ENCODE measurements at regions not wholly inside any gene's neighbourhood (a gene's known extent, or its start where the extent isn't known, plus 50 kb on each side); places are given as distances from the start of the nearest gene placed in this dataset.

DNA sequence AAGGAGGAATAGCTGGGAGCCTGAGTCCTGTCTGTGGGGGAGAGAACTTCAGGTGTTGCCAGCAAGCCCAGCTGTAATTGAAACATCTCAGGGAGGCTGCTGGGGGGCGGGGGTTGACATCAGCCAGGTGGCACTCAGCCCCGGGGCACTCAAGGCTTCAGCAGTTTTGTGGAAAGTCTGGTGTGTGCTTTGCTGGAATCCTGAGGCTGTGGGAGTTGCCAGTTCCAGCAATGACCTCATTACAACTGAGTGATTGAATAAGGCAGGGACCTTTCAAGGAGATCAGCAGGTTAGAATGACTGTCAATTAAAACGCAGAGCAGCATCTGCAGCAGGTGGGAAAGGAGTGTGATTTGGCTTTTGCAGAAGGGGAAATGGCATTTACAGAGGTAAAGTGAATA is 75.7 kb downstream of the FAM43A start:
- Histone ChIP-seq H4K20me1 (ENCODE audit: low read depth, low read length) (no peaks in the 10 kb centered on the region), H3F3A (ENCODE audit: insufficient read depth) (no peaks in the 10 kb centered on the region), H2AFZ (ENCODE audit: low read depth, low read length, severe bottlenecking) (no peak overlapping the region), H3K27me3 (ENCODE audit: low read length) (no peaks in the 10 kb centered on the region), H3K27ac (ENCODE audit: low read depth, low read length) (no peak overlapping the region), H3K4me3 (ENCODE audit: insufficient read depth, low read length, poor library complexity, severe bottlenecking) (no peak overlapping the region), H3K9me3 (ENCODE audit: insufficient read depth, low read length) (no peaks in the 10 kb centered on the region), H3K9me2 (replicated peaks; ENCODE audit: insufficient read depth, low read length) (no peaks in the 10 kb centered on the region), H3K4me2 (ENCODE audit: low read depth, low read length, poor library complexity, severe bottlenecking) (no peak overlapping the region), H3K9ac (ENCODE audit: low read length) (no peak overlapping the region), H3K79me2 (ENCODE audit: insufficient read depth, low read length) (no peaks in the 10 kb centered on the region), H3K36me3 (ENCODE audit: low read length) (no peaks in the 10 kb centered on the region)
- TF ChIP-seq CTCF (IDR thresholded peaks at IDR 0.05; ENCODE audit: insufficient read depth, low read length, poor library complexity, severe bottlenecking) (no peak), EZH2phosphoT487 (conservative IDR thresholded peaks at IDR 0.05; ENCODE audit: low read length) (no peak)

- Histone ChIP-seq H3K27me3 (ENCODE audit: low read length) (no peaks in the 10 kb centered on the region), H3K9me2 (replicated peaks; ENCODE audit: insufficient read depth, low read length) (no peaks in the 10 kb centered on the region), H3K27ac (ENCODE audit: low read depth, low read length) (no peak overlapping the region), H3K36me3 (ENCODE audit: low read length) (no peaks in the 10 kb centered on the region), H3K4me3 (ENCODE audit: insufficient read depth, low read length, poor library complexity, severe bottlenecking) (no peak overlapping the region), H3K9me3 (ENCODE audit: insufficient read depth, low read length) (no peaks in the 10 kb centered on the region), H3F3A (ENCODE audit: insufficient read depth) (no peaks in the 10 kb centered on the region), H3K4me2 (ENCODE audit: low read depth, low read length, poor library complexity, severe bottlenecking) (no peak overlapping the region), H3K9ac (ENCODE audit: low read length) (no peak overlapping the region), H3K79me2 (ENCODE audit: insufficient read depth, low read length) (no peaks in the 10 kb centered on the region), H2AFZ (ENCODE audit: low read depth, low read length, severe bottlenecking) (no peak overlapping the region), H4K20me1 (ENCODE audit: low read depth, low read length) (no peaks in the 10 kb centered on the region)
- TF ChIP-seq CTCF (IDR thresholded peaks at IDR 0.05; ENCODE audit: insufficient read depth, low read length, poor library complexity, severe bottlenecking) (no peak), EZH2phosphoT487 (conservative IDR thresholded peaks at IDR 0.05; ENCODE audit: low read length) (no peak)
Observed at GRCh38 chr3:194766845-194767244, 81.2 kb downstream of the FAM43A start.

DNA sequence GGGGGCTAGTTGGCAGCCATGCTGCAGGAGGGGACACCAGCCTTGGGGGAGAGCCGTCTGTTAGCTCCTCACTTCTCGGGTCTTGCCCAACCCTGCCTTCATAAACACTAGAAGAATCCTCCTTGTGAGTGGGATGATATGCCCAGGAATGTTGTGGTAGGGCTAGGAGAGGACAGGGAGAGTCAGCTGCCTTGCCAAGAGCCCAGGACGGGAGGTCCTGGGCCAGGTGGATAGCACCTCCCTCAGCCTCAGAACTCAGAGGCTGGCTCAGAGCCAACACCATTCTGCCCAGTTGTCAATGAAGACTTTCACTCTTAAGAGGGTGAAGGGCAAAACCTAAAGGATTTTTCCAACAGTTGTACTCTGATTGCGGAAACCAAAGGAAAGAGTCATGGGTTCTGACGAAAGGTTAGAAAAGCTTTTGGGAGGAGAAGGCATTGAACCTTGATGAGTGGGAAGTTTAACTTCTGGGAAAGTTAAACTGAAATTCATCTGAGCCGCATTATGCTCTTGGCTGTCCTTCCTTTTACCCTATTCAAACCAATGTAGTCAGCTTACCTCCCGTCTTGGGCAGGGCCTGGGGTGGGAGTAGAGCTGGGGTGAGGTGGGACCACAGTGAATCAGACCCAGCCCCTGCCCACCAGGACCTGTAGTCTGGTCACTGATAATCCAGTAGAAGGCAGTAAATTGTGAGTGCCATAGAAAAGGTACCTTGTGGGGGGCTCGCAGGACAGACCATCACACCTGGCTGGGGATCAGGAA is 81.9 kb downstream of the FAM43A start:
- H4K20me1 ChIP-seq (ENCODE audit: low read depth, low read length), result no peaks in the 10 kb centered on the region
- H3K4me3 ChIP-seq (ENCODE audit: insufficient read depth, low read length, poor library complexity, severe bottlenecking), result no peak overlapping the region
- no peaks in the 10 kb centered on the region for H3K79me2 ChIP-seq (ENCODE audit: insufficient read depth, low read length)
- no peaks in the 10 kb centered on the region for H3F3A ChIP-seq (ENCODE audit: insufficient read depth)
- H2AFZ ChIP-seq (ENCODE audit: low read depth, low read length, severe bottlenecking), result no peak overlapping the region
- no peaks in the 10 kb centered on the region for H3K36me3 ChIP-seq (ENCODE audit: low read length)
- H3K27ac ChIP-seq (ENCODE audit: low read depth, low read length), result no peak overlapping the region
- TF ChIP-seq EZH2phosphoT487 (conservative IDR thresholded peaks at IDR 0.05; ENCODE audit: low read length), result no peak
- TF ChIP-seq CTCF (IDR thresholded peaks at IDR 0.05; ENCODE audit: insufficient read depth, low read length, poor library complexity, severe bottlenecking), result no peak
- H3K4me2 ChIP-seq (ENCODE audit: low read depth, low read length, poor library complexity, severe bottlenecking), result no peak overlapping the region
- H3K9me2 ChIP-seq (replicated peaks; ENCODE audit: insufficient read depth, low read length), result no peaks in the 10 kb centered on the region
- H3K27me3 ChIP-seq (ENCODE audit: low read length), result no peaks in the 10 kb centered on the region
- H3K9ac ChIP-seq (ENCODE audit: low read length), result no peak overlapping the region
- no peaks in the 10 kb centered on the region for H3K9me3 ChIP-seq (ENCODE audit: insufficient read depth, low read length)

Measured in SU-DHL-6 (cell line).